AG20443 (cell line): ENCODE measurements at regions not wholly inside any gene's neighbourhood (a gene's known extent, or its start where the extent isn't known, plus 50 kb on each side); places are given as distances from the start of the nearest gene placed in this dataset.

ENCODE experiments used
- DNase-seq: peaks from one replicate; pipeline ENCODE4 v3.0.0; 2012; ENCODE audit warnings: low spot score, mixed read lengths

DNA sequence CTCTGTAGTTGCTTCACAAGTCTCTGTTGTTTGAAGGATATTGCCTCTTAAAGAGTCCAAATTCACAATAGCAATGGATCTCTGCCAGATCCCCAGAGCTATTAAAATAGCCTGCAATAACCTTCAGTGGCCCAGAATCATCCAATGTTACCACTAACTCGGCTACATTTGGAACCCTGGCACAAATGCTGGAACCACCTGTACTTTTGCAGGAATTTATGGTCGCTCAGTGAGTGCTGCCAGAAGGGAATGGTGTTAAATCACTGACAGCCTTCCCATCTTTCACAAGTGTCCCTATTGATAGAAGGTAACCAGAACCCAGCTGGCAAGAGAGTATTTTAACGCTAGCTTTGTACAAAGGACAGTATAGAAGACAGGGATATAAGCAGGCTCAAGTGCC lies 298.8 kb upstream of the PLSCR5 start:
- no peak for DNase-seq

DNA sequence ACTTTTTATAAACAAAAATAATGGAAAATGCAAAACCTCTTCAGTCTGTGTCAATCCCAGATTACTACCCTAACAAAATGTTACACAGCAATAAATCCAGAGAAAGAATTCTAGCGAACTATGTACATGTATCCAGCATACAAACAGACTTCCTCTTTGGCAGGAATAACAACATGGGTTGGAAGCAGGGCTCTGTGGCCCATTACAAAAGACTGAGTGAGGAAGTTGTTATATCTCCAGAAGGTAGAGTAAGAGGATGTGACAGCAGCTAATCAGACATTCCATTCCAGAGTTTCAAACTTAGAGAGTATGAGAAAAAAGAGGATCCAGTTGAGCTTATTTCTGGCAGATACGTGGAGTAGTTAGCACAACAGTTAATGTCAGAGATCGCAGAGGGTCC lies 294.0 kb upstream of the PLSCR5 start:
- no peak for DNase-seq

DNA sequence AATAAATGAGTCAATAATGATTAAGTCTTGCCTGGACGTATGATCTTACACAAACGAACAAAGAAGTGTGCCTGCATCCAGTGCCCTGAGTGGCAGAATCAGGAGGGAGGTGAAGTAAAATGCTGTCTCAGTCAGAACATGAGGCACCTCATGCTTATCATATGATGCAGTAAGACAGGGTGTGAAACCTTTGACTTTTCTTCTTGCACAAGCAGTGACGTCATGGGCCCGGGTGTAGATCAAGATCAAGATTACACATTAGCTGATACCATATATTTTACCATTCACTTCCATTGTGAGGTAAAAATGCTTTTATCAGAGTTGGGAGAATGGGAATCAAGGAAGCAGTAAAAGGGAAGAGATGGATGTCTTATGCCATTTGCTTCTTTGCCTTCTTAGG lies 291.6 kb upstream of the PLSCR5 start:
- no peak for DNase-seq

DNA sequence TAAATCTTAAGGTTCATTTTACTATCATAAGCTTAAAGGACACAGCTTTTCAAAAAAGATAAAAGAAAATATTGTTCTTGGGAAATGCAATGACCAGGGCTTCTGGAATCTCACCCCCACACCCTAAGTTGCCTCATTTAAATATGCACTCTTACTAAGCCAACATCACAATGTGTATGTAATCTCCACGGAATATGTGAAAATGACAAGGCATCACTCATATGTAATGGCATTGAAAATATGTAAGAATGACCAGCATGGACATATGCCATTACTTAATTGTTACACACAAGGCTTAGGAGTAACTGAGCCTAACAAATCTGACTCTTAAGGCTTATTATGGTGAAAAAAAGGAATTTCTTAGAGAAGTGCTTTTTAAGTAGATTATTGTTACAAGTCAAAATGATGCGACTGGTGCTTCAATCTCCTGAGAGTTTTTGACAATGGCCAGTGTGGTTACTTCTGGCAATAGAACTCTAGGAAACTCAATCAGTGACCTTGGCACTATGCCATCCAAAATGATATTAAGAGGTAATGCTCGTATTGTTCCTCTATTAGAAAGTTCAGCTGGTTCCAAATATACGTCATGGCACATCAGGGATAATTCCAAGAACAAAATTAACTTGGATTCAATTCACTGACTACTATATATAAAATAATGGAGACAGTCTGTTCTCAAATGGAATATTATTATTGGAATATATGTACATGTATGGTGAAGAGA lies 290.0 kb upstream of the PLSCR5 start:
- peak; percentile 64 for DNase-seq

DNA sequence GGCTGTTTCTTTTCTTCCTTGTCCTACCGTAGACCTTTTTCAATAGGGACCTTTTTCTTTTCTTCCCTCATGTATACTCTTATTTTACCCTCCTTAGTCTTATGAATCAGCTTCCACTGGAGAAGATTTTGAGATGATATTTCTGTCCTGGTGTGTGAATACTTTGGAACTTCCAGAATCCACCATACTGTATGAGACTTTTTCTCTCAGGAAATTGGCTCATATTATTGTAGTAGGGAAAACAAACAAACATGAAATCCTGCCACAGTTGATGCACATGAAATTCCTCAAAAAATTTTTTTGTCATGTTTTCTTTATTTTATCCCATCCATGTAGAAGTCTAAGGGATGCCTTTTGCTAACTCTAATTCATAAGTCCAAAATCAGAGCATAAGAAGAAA lies 289.3 kb upstream of the PLSCR5 start:
- DNase-seq: no peak

DNA sequence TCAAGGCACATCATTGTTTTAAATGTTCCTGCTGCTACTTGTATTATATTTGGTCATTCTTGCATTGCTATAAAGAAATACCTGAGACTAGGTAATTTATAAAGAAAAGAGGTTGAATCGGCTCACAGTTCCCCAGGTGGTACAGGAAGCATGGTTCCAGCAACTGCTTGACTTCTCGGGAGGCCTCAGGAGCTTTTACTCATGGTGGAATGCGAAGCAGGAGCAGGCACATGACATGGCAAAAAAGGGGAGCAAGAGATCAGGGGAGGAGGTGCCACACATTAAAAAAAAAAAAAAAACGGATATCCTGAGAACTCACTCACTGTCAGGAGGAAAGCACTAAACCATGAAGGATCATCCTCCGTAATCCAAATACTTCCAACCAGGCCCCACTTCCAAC lies 286.9 kb upstream of the PLSCR5 start:
- DNase-seq: no peak

DNA sequence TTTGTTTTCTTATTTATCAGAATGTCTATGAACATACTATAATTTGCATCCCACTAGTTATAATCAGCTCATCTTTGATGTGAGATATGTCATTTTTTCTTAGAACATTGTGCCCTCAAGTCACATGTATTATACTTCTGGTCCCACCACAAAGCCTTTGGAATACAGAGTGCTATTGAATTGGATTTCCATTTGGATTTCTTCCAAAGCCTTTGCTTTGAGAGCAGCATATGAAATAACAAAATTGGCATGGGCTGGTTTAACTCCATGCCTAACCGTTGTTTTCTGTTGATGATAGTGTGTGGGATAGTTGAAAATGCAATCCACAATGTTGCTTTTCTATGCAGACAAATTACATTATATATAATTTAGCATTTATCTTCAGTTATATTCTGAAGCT lies 284.5 kb upstream of the PLSCR5 start:
- no peak for DNase-seq

DNA sequence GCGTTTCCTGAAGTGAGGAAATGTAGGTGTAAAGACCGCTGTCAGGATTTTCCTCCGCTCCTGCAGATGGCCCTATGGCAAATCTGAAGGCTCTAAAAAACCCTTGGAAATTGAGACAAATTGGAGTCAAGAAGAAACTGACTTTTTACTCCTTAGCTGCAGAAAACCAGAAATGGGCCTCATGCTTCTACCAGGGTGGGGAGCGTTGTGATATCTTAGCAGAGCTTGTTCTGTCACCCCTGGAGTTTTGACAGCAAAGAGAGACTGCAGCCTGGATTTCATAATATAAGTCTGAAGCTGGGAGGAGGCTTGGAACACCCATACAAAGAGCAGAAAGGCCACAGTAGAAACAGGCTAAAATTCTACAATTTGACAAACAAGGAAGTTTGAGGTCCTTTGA lies 283.0 kb upstream of the PLSCR5 start:
- no peak for DNase-seq

DNA sequence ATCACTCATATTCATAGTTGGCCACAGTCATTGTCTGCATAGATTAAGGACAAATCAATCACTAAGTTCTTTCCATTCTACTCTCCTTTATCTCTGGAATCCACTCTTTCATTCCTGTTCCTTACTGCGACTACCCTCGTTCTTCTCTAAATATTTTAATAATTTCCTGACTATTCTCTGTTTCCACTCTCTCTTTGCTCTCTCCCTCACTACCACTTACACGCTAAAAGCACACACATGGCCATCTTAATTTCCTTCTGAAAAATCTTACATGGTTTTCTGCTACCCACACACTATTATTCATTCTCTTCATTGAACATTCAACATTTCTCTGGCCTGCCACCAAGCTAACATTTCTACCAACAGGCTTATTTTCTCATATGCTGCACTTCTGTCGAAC lies 279.6 kb upstream of the PLSCR5 start:
- DNase-seq: no peak

DNA sequence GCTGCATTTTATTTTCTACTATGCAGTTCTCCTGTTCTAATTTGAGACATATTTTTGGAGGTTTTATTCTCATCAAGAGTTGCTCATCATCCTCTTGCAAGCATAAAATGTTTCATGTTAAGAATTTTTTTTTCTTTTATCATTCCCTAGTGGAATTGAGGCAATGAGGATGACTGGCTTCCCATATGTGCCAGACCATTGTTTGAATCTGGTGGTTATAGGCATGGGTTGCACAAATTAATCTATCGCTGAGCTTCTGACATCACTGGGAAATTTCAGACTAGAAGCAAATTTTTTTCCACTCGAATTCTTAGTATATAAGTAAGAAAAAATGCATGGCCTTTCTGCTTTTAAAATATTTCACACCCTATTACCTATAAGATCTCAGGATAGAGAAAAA lies 279.1 kb upstream of the PLSCR5 start:
- no peak for DNase-seq

DNA sequence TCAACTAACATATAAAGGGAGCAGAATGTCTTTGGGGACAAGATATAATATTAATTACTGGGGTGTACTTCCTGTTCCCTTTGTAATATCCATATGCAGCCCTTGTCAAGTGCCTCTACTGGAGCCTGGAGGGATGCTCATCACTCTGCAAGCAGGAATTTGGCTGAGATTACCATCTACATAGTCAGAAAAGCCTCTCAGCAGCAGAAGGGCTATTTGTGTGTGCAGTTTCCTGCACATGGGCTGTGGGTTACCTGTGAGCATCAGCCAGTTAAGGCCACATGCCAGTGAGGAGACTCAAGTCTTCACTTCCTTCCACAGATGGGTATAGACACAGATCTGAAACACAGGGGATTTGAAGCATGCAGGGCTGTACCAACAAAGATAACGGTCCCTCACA lies 278.1 kb upstream of the PLSCR5 start:
- DNase-seq: no peak

DNA sequence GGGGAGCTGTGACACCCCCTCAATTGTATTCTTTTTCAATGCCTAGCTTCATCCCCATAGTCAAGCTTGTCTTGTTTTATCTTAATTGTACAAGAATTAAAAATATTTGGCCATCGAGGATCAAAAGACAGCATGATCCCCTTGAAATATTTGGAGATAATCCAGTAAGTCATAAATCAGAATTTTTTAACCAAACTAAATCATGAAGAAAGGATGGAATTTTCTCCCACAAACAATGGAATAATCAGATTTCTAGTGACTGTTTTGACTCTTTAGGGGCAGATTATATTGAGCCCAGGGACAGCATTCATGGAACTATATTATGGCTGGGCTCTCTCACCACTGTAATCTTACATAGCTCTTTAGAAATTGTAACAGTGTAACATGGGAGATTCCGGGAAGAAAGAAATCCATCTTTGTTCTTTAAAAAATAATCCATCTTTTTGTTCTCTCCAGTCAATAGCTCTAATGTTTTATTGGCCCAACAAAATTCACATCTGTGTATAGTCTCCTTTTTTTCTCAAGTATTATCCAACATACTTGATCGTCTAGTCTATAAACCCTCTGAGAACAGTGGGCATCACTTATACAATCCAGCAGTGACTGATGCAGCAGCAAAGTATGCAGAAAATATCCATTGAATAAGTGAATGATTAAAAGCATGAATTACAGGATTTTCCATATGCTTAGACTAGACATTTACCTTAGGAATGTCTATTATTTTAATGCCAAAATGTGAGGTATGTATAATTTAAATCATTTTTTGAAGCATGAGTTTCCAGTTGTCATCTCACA lies 277.0 kb upstream of the PLSCR5 start:
- DNase-seq: no peak

DNA sequence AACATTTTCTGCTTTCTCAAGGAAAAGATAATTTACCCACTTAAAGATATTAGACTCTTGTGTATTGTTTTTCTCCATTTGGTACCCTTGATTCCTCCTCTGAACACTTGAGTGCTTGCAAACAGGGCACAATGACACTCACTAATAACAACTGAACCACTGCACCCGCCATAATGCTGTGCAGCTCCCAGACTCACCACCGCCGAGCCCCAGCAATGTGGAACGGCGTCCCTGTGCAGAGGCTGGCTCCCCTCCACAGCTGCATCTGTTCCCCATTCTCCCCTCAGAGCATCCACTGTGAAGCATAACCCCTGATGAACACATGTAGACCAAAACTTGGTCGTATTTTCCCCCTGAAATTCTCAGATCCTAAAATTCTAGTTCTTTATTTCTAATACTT lies 276.2 kb upstream of the PLSCR5 start:
- no peak for DNase-seq

DNA sequence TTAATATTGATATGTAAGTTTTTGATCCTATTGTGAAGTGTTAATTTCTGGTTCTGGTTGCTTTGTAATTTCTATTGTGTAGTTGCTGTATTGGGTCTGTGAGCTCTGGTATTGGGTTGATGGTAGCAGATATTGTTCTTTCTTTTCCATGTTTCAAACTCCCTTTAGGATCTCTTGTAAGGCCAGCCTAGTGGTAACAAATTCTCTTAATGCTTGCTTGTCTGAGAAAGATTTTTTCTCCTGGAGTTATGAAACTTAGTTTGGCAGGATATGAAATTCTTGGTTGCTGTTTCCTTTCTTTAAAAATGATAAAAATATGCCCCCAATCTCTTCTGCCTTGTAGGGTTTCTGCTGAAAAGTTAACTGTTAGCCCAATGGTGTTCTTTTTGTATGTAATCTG lies 268.6 kb upstream of the PLSCR5 start:
- DNase-seq: no peak

DNA sequence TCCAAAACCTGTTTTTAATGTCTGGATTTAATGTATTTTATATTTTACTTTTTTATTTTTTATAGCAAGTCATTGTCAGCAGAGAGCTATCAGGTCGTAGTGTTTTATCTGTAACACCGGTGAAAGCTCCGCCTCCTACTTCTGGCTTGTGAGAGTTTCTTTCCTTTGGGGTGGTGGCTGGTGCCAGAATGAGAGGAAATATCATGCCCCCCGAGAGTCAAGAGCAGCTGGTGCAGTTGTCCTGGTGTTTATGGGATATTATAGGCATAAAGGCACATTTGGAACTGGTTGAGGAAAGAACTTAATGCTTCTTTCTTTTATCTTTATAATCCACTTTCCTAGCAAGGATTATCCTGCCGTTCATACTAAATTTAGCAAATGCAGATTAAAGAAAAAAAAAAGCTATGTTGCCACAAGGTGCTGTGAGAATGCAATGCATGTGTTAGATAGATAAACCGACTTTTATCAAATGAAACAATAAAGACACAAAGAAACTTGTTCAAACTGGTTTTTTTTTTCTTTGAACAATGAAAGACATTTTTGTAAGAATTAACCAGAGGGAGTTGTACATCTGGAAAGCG lies 260.1 kb upstream of the PLSCR5 start:
- DNase-seq: no peak

DNA sequence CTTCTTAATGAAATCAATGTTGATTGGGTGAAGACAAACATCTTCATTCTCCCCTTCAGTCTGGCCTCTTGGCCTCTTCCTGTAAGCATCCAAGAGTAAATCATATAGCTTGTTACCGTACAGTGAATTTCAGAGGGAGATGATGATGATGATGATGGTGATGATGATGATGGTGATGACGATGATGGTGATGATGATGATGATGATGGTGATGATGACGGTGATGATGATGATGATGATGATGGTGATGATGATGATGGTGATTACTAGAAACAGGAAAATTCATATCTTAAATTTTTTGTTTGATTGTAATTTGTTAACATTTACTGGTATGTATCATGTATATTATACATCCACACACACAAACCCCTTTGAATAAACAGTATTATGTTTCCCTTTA lies 256.1 kb upstream of the PLSCR5 start:
- DNase-seq: no peak

DNA sequence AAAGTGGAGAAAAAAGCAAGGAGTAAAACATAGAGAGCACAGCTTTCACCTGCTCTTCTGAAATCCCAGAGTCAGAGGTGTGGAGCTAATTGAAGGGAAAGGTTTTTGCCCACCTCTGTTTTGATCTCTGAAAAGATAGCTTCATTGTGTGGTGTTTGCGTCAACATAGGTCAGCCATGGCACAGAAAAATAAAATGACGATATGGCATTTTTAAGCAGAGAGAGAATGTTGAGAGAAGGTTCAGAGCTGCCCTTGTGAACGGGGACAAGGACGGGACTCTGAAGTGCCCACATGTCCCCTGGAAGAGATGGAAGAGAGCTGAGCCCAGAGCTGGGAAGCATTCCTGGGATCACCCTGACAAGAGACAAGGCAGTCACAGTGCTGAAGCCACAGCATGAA lies 249.4 kb upstream of the PLSCR5 start:
- no peak for DNase-seq

DNA sequence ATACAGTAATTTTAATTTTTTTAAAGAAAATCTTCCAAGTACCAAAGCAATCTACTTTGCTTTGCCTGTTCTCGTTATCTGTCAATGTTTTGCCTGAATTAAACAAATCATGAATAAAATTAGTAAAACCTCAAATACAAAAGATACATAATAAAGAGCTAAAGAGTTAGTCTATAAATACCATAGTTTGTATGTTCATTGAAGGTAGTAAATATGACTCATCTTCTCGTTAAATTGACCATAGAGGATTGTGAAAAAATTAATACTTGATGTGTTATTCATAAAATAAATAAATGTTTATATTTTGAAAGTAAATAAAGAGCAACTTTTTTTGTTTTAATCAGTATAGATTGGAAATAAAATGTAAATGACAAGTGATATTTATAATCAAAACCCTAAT lies 246.5 kb upstream of the PLSCR5 start:
- DNase-seq: no peak

DNA sequence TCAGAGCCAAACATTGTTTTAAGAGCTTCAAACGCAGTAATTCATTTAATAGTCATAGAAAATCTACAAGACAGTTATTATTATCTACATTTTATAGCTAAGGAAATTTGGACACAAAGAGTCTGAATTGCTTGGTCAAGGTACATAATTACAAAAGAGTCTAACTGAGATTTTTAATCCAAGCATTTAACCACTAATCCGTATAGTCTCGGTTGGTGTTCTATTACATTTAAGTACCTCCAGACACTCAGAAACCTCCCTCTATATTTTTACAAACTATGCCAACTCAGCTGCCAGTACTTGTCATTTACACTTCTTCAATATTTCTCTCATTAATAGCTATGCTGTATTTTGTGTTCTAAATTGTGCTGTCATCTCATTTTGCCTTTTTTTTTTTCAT lies 240.2 kb upstream of the PLSCR5 start:
- no peak for DNase-seq

DNA sequence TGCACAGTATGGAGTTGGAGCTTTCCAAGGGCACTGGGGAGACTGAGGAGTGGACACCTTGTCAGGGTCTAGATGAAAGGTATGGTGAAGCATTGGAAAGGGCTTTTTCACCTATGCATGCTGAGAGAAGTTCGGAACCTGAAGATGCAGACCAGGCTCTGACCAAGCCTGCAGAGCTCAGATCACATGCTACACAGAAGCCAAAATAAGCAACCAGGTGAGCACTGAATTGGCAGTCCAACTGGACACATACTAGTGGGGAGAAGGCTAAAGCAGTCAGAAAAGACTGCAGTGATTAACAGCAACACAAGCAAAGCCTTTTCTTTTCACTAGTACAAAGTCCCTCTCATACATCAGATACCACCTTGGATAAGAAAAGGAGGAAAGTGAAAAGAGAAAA lies 238.3 kb upstream of the PLSCR5 start:
- no peak for DNase-seq

DNA sequence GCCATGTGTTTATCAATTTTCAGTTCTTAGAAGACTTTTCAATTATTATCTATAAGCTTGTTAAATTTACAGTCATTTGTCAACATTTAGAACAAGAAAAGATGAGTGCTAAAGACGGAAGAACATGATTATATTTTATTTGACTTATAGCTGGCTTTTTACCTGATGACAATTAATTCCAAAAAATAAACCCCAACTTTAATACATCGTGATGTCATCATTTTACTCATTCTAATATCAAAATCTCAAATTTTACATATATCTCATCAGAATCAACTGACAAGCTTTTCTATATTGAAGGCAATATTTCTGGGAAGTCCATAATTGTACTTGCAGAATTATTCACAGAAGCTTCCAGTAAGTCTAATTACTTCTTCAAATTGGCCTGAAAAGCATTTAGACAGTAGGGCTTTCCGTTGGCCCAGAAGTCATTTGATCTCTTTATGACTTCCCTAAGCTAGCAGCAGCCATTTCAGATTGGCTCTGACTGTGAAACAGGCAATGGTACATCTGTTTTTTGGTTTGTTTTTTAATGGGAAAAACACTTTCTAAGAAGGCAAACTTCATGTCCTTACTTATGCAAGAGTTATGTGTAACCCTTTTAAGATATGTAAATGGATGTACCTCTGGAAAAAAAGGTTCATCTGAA lies 234.7 kb upstream of the PLSCR5 start:
- no peak for DNase-seq

DNA sequence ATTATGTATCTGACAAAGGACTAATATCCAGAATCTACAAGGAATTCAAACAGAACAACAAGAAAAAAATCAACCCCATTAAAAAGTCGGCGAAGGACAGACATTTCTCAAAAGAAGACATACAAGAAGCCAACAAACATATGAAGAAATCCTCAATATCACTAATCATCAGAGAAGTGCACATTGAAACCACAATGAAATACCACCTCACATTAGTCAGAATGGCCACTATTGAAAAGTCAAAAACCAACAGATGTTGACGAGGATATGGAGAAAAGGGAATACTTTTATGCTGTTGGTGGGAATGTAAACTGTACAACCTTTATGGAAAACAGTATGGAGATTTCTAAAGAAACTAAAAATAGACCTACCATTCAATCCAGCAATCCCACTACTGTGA lies 233.1 kb upstream of the PLSCR5 start:
- no peak for DNase-seq

DNA sequence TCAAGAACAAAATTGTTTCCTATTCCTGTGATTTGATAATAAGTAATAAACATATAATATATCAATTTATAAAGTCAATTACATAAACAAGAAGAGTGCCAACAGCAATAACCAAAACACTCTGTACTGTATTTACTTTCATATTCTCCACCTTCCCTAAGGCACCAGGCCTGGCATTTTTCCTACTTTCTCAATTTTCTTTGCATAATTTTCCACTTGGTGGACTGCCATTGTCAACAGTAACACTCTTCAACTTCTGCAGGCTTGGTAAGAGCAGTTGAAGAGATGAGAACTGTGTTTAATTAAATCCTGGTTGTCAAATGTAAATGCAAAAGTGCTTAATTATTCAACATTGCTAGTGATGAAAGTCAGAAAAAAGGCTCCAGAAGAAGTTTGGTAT lies 229.8 kb upstream of the PLSCR5 start:
- peak; percentile 9 for DNase-seq
